BJ (cell line): ENCODE measurements at regions not wholly inside any gene's neighbourhood (a gene's known extent, or its start where the extent isn't known, plus 50 kb on each side); places are given as distances from the start of the nearest gene placed in this dataset.
A peak's percentile ranks its signal among the peaks of the same experiment; 100 is the strongest.

Source experiments
- CTCF ChIA-PET: fragments of 350-600 bp; formaldehyde crosslinking; extraction: SDS; loops from one replicate; lab custom pipeline; 2021; ENCODE audit warnings: antibody characterized with exemption, inconsistent platforms; lab: Yijun Ruan, JAX
- POLR2A ChIA-PET: fragments of 300-600 bp; sonication (Branson Sonifier 250); formaldehyde crosslinking; extraction: SDS; loops from one replicate; lab custom pipeline; 2021; ENCODE audit warnings: antibody characterized with exemption; lab: Charles Lee
- DNase-seq: peaks from one replicate; pipeline ENCODE4 v3.0.0-alpha.2; 2011; ENCODE audit warnings: low read depth
- H3K27me3 ChIP-seq: 2 replicates; pipeline ENCODE4 v1.6.0; 2011; ENCODE audit warnings: low read length; ENCODE audit not compliant: control insufficient read depth, insufficient read depth
- H3K36me3 ChIP-seq: 2 replicates; pipeline ENCODE4 v1.5.1; 2011; ENCODE audit warnings: low read length; ENCODE audit not compliant: control insufficient read depth, insufficient read depth
- H3K4me3 ChIP-seq: 2 replicates; pipeline ENCODE4 v1.5.1; 2011; ENCODE audit warnings: low read depth, mild to moderate bottlenecking, control low read depth, low read length
- TF ChIP-seq, protein P1 (sequence below): IDR thresholded peaks from 2 replicates; pipeline ENCODE4 v1.5.1; 2011; ENCODE audit warnings: low read depth, mild to moderate bottlenecking, control low read depth, inconsistent platforms, low read length, moderate library complexity; ENCODE audit not compliant: insufficient read depth

DNA sequence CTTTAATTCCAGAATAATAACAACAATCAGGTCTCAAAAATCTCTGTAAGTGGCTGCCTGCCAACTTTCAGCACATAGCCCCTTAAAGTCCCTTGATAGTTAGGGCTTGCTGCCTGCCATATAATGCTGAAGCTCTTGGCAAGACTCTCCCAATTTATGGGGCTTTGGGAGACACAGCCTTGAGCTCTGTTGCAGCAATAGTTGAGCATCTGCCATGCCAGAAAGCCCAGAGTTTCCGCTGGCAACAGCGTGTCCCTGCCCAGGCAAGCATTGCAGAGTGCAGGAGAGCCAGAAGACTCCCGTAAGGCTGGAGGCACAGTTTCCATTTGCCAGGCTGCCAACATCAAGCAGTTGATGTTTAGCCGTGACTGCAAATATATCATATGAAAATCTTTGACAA is 678.5 kb upstream of the NUDT12 start:
- ChIA-PET CTCF (no interaction called here), POLR2A (no interaction called here)
- TF ChIP-seq, protein P1, sequence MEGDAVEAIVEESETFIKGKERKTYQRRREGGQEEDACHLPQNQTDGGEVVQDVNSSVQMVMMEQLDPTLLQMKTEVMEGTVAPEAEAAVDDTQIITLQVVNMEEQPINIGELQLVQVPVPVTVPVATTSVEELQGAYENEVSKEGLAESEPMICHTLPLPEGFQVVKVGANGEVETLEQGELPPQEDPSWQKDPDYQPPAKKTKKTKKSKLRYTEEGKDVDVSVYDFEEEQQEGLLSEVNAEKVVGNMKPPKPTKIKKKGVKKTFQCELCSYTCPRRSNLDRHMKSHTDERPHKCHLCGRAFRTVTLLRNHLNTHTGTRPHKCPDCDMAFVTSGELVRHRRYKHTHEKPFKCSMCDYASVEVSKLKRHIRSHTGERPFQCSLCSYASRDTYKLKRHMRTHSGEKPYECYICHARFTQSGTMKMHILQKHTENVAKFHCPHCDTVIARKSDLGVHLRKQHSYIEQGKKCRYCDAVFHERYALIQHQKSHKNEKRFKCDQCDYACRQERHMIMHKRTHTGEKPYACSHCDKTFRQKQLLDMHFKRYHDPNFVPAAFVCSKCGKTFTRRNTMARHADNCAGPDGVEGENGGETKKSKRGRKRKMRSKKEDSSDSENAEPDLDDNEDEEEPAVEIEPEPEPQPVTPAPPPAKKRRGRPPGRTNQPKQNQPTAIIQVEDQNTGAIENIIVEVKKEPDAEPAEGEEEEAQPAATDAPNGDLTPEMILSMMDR = no peak
- peak; percentile 1 for DNase-seq
- Histone ChIP-seq H3K4me3 (no peak overlapping the region), H3K27me3 (no peaks in the 10 kb centered on the region), H3K36me3 (no peaks in the 10 kb centered on the region)

DNA sequence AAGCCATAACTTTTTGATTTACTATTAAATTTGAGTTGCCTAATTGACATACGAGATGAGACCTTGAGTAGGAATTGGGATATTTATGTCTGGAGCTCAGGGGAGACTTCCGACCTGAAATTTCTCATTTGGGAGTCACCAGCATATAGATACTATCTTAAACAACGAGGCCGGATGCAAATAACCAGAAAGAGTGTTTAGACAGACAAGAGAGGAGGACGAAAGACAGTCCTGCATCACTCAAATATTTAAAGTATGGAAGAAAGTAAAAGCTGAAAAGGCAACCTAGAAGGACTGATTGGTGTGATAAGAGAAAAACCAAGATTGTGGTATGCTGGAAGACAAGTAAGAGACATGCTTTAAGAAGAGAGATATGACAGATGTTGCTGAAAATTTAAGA is 675.0 kb upstream of the NUDT12 start:
- POLR2A ChIA-PET = no interaction called here
- CTCF ChIA-PET = no interaction called here
- no peak overlapping the region for H3K4me3 ChIP-seq
- no peaks in the 10 kb centered on the region for H3K36me3 ChIP-seq
- TF ChIP-seq, protein P1 = no peak
- no peak for DNase-seq
- H3K27me3 ChIP-seq = no peaks in the 10 kb centered on the region

DNA sequence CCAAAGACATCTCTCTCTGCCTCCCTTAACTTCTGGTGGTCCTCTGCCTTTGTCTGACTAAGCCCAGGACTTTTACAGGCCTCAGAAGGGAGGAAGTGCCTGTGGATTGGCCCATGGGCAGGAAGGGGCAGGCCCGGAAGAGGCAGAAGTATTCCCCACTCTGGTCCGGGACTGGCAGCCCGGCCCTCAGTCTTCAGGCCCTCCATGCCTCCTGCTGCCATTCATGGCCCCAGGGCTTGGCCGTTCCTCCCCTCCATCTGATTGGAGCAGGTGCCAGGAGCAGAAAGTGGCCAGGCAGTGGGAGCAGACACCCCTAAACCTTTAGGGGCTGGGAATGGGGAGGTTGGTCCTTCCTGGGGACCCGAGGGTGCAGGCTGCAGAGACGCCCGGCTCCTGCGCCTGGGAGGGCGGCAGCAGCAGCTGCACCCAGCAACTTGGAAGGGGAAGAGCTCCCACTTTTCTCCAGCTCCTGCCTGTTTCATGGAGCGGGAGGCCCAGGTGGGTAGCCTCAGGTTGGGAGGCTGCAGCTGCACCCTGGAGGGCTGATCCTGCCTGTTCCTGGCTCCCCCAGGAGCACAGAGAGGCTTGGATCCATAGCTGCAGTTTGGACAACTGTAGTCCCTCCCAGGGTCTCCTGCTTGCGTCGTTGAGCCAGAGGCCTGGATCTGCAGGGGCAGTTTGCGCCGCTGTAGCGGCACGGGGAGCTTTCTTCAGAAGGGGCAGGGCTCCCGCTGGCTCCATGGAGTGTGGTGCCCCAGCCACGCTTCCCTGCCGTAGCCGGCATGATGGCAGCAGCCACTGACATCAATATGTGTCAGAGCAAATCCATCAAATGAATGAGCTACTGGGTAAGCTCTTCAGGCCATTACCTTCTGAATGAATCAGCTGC is 661.5 kb upstream of the NUDT12 start:
- no peak for DNase-seq
- ChIA-PET CTCF (no interaction called here), POLR2A (no interaction called here)
- no peak overlapping the region for H3K4me3 ChIP-seq
- H3K27me3 ChIP-seq = no peaks in the 10 kb centered on the region
- TF ChIP-seq, protein P1 = no peak
- H3K36me3 ChIP-seq = no peaks in the 10 kb centered on the region

DNA sequence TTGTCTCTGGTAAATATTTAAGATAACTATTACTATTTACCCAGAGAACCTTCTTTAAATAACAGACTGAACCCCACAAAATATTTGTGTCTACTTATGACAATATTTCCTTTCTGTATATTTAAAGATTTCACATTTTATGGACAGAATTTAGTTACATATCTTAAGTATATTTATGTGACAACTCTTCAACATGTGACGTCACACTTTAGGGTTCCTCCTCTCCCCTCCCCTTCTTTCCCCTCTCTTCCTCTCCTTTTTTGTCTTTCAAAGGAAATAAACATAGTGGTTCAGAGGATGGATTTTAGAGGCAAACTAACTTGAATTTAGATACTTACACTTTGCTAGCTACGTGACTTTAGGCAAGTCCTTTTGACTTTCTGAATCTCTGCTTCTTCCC is 655.6 kb upstream of the NUDT12 start:
- H3K27me3 ChIP-seq = no peaks in the 10 kb centered on the region
- DNase-seq = no peak
- CTCF ChIA-PET = interaction anchor here (1.2 kb wide), 1 partner anchor 39 kb away, joined by 4 read pairs; no protein-coding TSS in a partner anchor
- TF ChIP-seq, protein P1 = no peak
- POLR2A ChIA-PET = no interaction called here
- H3K36me3 ChIP-seq = no peaks in the 10 kb centered on the region
- no peak overlapping the region for H3K4me3 ChIP-seq

DNA sequence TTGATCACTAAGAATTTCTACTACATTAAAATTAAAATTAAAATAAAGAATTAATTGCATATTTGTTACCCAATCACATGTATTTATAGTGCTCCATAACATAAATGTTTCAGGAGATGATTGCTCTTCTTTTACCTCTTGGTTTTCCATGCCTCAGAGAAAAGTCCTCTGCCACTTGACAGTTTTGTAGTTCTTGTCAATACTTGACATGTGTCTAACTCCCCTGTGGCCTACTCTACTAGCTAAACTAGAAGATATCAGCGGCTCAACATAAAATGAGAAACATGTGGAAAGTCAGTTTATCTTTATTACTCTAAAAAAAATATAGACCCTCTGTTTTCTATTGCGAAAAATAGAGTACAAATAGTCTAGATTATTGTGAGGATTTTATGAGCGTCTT is 650.6 kb upstream of the NUDT12 start:
- Histone ChIP-seq H3K4me3 (no peak overlapping the region), H3K36me3 (no peaks in the 10 kb centered on the region), H3K27me3 (no peaks in the 10 kb centered on the region)
- no peak for DNase-seq
- TF ChIP-seq, protein P1 = no peak
- POLR2A ChIA-PET = no interaction called here
- CTCF ChIA-PET = no interaction called here
